Stimulated activated CD4-positive, alpha-beta T cell treated with anti-CD3 and anti-CD28 coated beads, Interleukin-4, amount 100 ng/mL, for 24 hours (primary cell): ENCODE measurements at regions not wholly inside any gene's neighbourhood (a gene's known extent, or its start where the extent isn't known, plus 50 kb on each side); places are given as distances from the start of the nearest gene placed in this dataset.
"Not testable (repeated sequence)": the region's sequence is repeated elsewhere in the genome, so short reads cannot be mapped to it uniquely, and the experiment has no call there.

Source experiments
- DNase-seq: peaks from one replicate; pipeline ENCODE4 v3.0.0-alpha.2; 2020

DNA sequence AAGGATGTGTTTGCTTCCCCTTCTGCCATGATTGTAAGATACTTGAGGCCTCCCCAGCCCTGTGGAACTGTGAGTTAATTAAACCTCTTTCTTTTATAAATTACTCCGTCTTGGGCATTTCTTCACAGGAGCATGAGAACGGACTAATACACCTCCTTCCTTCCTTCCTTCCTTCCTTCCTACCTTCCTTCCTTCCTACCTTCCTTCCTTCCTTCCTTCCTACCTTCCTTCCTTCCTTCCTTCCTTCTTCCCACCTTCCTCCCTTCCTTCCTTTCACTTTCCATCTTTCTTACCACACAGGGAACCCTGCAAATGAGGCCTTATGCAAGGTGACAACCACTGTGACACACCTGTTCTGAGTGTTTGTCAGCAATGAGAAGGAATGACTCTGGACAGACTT, 141.3 kb upstream of the EXOC2 start:
- DNase-seq, result no peak

DNA sequence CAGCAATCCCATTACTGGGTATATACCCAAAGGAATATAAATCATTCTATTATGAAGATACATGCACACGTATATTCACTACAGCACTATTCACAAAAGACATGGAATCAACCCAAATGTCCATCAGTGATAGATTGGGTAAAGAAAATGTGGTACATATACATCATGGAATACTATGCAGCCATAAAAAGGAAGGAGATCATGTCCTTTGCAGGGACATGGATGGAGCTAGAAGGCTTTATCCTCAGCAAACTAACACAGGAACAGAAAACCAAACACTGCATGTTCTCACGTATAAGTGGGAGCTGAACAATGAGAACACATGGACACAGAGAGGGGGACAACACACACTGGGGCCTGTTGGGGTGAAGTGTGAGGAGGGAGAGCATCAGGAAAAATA, 139.9 kb upstream of the EXOC2 start:
- not testable (repeated sequence) for DNase-seq

- no peak for DNase-seq
Measured at GRCh38 chr6:830667-831327, 137.9 kb upstream of the EXOC2 start.

- no peak for DNase-seq
Measured at GRCh38 chr6:829656-830055, 136.7 kb upstream of the EXOC2 start.

DNA sequence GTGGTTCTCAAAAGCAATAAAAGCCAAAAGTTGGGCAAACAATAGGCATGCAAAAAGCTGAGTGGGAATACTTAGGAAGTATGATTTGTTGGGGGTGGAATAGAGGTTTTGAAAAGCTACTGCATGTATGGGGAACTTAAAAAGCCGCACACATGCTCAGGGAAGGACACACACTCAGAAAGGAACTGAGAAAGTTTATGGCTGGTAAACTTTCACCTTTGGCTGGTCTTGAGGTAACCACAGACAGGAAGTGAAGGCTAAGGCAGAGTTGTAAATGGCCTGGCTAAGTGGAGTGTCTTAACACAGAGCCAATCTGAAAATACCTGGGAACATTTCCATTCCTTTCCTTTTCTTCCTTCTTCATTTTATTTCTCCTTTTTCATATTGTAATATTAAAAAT, 134.5 kb upstream of the EXOC2 start:
- DNase-seq, result no peak

- DNase-seq, result no peak
Measured at GRCh38 chr6:819122-819521, 126.2 kb upstream of the EXOC2 start.

- DNase-seq, result no peak
Measured at GRCh38 chr6:818196-818595, 125.3 kb upstream of the EXOC2 start.

GRCh38 chr6:816510-817084, 123.7 kb upstream of the EXOC2 start:
- DNase-seq, result peak; percentile 43

DNA sequence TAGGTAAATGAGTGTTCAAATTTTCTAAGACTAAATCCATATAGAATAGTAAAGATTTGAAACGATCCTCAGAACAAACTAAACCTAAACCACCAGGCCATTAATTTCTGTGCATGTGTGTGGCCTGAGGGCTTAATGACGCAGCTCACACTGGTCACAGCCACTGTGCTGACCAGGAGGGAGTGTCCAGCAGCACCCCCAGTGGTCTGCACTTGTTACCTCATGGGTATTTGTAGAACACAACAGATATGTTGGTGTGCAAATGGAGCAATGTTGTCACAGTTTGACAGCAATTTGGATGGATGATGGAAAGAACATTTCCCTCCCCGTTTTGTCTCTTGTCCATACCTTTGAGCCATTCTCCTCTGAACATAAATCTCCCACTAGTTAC, 122.4 kb upstream of the EXOC2 start:
- DNase-seq, result no peak

DNA sequence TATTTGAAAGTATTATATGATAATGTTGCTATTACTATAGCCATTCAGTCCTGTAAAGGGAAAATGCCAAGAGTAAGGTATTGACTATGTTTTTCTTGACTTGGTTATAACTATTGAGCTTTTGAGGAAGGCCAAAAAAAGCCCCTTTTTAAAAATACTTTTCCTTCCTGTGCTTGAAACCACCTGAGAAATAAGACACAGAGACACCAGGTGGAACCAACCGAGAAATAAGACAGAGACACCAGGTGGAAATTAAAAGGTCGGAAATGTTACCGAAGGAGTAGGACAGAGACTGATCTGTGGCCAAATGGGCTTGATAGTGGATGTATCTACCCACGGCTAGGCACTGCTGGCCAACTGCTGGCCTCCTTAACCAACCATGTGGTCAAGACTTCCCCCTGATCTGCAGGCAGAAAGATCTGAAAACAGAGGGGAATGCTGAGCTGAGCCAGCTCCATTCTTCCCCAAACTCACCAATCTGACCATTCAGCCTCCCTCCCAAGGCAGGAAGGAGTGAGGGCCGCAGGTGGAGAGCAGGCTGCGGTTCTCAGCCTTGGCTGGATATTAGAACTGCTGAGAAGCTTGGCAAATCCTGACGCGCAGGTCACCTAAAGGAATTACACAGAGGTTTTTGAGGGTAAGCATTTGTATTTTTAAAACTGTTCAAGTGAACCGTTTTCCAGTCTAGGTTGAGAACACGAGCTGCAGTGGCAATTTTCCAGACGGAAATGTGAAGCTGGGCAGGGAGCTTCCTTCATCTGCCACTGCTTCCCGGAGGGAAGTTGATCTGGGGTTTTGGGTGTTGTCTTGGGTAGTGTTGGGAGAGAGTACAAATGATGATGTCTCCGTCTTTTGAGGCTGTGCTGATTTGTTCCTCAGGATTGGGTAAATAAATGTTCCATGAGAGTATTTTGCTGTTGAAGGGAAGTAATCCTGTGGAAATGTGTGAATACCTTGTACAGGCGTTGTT, 121.7 kb upstream of the EXOC2 start:
- no peak for DNase-seq

- DNase-seq, result no peak
Measured at GRCh38 chr6:811831-812230, 118.9 kb upstream of the EXOC2 start.

DNA sequence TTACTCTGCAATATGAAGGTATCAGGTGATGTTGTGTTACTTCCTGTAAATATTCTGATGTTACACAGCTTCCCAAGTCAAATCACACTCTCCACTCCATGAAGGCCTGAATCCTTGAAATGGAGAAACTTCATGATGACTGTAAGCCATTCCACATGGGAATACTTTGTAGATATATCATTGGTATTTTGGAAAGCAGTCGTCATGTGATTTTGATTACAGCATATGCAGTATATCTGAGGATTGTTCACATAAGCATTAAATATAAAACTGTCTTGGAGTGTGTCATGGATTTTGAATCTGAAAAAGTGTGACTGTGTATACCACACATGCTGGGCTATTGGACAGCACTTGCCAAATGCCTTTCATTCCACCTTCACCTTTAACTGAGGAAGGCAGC, 118.3 kb upstream of the EXOC2 start:
- no peak for DNase-seq

DNA sequence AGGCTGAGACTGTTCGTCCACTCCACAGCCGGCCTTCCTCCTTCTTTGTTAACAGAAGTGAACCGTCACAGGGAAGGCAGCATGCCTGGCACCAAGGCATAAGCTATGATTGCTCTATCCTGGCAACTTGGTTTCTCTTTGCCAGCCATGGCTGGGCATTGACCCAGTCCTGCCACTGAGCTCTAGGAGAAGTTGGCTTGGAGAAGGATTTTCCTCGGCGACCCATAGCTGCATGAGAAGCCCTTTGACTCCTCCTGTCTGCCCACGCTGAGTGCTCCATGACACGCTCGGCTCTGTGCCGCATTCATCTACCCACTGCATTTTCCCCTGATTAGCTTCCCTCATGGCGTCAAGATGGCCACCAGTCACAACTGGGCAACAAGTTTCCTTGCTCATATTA, 111.8 kb upstream of the EXOC2 start:
- no peak for DNase-seq

DNA sequence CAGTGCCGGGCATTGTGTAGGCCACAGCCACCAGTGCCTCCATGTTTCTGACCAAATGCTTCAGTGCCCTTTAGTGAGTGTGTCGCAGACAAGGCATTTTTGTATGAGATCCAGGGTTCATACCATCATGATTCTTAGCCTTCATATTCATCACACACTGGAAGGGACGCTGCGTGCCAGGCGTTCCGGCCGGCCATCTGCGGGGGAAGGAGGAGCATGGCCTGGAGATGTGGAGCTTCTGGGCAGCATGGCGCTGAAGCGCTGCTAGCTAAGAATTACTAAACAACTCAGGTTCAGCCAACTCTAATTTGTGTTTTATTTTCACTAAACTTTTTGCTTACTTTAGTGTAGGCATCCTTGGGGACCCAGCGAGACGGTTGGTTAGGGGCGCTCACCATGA, 111.4 kb upstream of the EXOC2 start:
- no peak for DNase-seq

DNA sequence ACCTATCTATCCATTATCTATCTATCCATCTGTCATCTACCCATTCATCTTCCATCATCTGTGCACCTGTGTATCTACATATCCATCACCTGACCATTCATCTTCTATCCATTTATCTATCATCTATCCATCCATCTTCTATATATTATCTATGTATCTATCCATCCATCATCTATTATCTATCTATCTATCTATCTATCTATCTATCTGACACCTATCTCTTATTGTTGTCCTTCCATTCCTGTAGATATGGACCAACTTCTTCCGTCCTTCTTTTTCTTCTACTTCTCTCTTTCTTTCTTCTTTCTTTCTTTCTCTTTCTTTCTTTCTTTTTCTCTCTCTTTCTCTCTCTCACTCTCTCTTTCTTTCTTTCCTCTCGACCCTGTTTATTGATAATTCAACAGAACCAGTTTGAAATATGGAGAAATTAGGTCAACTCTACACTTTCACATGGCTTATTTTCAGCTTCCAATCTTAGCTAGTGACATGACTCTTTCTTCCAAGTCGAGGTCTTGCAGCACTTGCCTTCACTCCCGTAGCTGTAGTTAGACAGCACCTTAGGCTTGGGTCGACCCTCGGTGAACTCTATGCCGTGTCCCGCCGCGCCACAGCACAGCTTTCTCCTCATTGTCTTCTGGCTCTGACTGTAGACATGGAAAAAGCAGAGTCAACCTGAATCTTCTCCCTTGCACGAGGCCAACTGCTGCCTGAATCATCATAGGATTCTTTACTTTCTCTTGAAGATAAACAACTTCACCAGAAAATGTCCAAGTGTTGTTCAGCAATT, 110.4 kb upstream of the EXOC2 start:
- no peak for DNase-seq

DNA sequence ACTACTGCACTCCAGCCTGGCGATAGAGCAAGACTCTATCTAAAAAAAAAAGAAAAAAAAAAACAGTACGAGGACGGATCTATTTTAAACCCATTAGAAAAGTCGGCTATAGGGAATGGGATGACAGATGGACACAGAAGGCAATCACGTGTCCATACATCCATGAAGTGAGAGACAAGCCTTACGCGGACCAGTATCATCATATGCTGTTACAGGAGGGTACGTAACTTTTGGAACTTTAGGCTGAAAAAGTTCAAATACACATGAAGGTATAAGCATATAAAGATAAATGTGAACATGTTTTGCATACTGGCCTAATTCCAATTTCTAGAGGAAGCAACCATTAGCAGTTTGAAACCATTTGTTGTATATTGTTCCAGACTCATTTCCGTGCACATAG, 109.8 kb upstream of the EXOC2 start:
- no peak for DNase-seq

DNA sequence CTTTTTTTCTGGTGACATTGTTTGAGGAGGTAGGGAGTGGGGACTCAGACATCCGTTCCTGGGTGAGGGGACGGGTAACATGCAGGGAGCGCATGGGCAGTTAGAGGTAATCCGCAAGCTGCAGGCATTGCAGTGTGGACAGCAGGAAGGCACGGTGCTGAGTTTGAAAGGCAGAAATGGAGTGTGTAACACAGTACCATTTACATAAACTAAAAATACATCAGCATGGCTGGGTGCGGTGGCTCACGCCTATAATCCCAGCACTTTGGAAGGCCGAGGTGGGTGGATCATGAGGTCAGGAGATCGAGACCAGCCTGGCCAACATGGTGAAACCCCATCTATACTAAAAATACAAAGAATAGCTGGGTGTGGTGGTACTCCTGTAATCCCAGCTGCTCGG, 109.3 kb upstream of the EXOC2 start:
- not testable (repeated sequence) for DNase-seq

DNA sequence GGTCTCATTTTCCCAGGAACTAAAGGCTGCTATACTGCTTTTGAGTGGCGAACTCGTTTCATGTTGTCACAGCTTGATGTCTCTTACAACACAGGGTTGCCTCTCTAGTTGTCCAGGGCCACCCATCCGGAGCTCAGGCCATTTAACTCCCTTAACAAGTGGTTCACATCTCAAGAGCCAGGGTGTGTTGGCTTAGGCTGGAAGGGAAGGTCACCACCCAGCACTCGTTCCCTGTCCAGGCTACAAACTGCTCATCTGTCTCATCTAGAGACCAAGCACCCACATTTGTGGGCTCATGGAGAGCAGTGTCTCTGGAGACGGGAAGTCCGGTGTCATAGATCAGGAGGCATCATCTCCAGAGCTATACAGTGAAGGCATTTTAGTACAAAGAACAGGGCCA, 106.8 kb upstream of the EXOC2 start:
- no peak for DNase-seq

DNA sequence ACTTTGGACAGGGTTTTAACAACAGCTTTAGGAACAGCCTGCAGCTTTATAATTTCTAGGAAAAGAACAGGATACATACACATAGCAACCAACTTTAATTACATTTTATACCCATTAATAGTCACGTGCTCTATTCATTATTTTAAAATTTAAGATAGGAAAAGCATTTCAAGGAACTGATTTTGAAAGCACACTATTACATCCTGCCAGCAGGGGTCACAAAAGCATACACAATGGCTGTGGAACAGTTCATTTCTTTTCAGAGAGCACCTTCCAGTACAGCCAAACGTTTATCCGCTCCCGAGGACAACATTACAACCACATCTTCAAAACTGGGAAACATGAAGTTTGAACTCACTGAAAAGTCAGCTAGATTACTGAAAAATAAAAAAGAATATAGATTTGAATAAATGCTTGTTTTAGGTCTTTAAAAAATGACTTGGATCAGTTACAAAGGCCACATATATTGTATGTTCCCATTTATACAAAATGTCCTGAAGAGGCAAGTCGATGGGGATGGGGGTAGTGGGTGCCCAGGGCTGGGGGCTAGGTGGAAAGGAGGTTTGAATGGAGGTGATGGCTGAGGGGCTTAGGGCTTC, 104.6 kb upstream of the EXOC2 start:
- DNase-seq, result peak; percentile 53

- DNase-seq, result no peak
Measured at GRCh38 chr6:795046-795685, 102.2 kb upstream of the EXOC2 start.

- DNase-seq, result no peak
Measured at GRCh38 chr6:793261-793660, 100.3 kb upstream of the EXOC2 start.

DNA sequence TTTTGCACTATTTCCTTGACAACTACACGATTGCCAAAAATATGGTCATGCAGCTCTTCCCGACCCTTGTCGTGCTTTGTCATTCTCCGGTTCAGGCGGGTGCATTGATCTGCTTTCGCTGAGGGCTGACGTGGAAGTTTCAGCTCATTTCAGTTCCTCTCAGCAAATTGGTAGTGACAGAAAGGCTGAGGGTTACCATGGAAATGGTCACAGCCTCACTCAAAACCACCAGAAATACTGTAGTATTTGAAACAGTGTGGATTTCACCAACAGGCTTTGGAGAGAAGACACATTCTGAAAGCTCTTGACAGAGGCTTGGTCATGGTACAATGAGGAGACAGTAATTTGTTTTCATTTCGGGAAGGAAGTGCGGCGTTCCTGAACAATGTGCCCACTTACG, 99.7 kb upstream of the EXOC2 start:
- no peak for DNase-seq
